A549 (cell line): ENCODE measurements at regions not wholly inside any gene's neighbourhood (a gene's known extent, or its start where the extent isn't known, plus 50 kb on each side); places are given as distances from the start of the nearest gene placed in this dataset.
A peak's percentile ranks its signal among the peaks of the same experiment; 100 is the strongest.

Experiments used
- ATAC-seq, 2 experiments: fragments of 200-7000 bp in 1 of 2; fragments of >200 bp in 1 of 2; cut with Nextera tagmentation in 1 of 2; cut with Tn5 transposase in 1 of 2; 3 replicates each; pipeline versions ENCODE4 v1.8.0 to v1.9.1; 2018 to 2020; ENCODE audit warnings: mild to moderate bottlenecking in 1 of 2, moderate library complexity in 1 of 2
- CTCF ChIA-PET: fragments of 300-600 bp; sonication (Branson Sonifier 250); formaldehyde crosslinking; extraction: SDS; loops from one replicate; lab custom pipeline; 2021; ENCODE audit warnings: antibody characterized with exemption, inconsistent platforms; lab: Yijun Ruan, JAX
- POLR2A ChIA-PET: fragments of 350-600 bp; formaldehyde crosslinking; extraction: SDS; loops from one replicate; lab custom pipeline; 2021; ENCODE audit warnings: antibody characterized with exemption, inconsistent platforms; lab: Yijun Ruan, JAX
- DNase-seq, 2 experiments: peaks; one replicate each; pipeline versions ENCODE4 v3.0.0 to v3.0.0-alpha.2; 2011 to 2016; ENCODE audit warnings: low read depth in 1 of 2, low spot score in 1 of 2
- FAIRE-seq: peaks from 2 replicates; lab custom pipeline; 2011; peaks lifted over from hg19 to GRCh38; lab: Jason Lieb, UNC
- H3K27ac ChIP-seq, 2 experiments: fragments of >200 bp; sonication (Bioruptor Twin); formaldehyde crosslinking; 3 replicates each; pipeline ENCODE4 v1.5.1; 2016 to 2017
- H3K4me1 ChIP-seq: fragments of >200 bp; sonication (Bioruptor Twin); formaldehyde crosslinking; 3 replicates; pipeline ENCODE4 v1.6.1; 2016
- H3K4me2 ChIP-seq: fragments of >200 bp; sonication (Bioruptor Twin); formaldehyde crosslinking; 3 replicates; pipeline ENCODE4 v1.6.1; 2016
- H3K4me3 ChIP-seq: fragments of >200 bp; sonication (Bioruptor Twin); formaldehyde crosslinking; 3 replicates; pipeline ENCODE4 v1.5.1; 2016
- H3K9me3 ChIP-seq: fragments of >200 bp; sonication (Bioruptor Twin); formaldehyde crosslinking; 3 replicates; pipeline ENCODE4 v1.6.1; 2016
- ATOH8 ChIP-seq: fragments of 250-450 bp; sonication (Bioruptor Pico); IDR thresholded peaks from 2 replicates; pipeline ENCODE4 v1.5.0; 2020; ENCODE audit warnings: low read depth, mild to moderate bottlenecking, moderate library complexity
- BHLHE40 ChIP-seq: IDR thresholded peaks from 2 replicates; pipeline ENCODE4 v1.6.1; 2012; ENCODE audit warnings: low read depth, low read length, inconsistent platforms
- CBX2 ChIP-seq: fragments of 200-600 bp; sonication (generic); IDR thresholded peaks from 2 replicates; pipeline ENCODE4 v1.6.1; 2016; ENCODE audit warnings: low read depth, mild to moderate bottlenecking, borderline replicate concordance
- EHF ChIP-seq: fragments of 250-450 bp; sonication (Bioruptor Pico); IDR thresholded peaks from 2 replicates; pipeline ENCODE4 v1.5.0; 2020; ENCODE audit warnings: mild to moderate bottlenecking
- EHMT2 ChIP-seq: fragments of 200-600 bp; sonication (generic); IDR thresholded peaks from 2 replicates; pipeline ENCODE4 v1.6.1; 2016; ENCODE audit warnings: antibody characterized with exemption, low read depth, mild to moderate bottlenecking, moderate library complexity
- EP300 ChIP-seq, 2 experiments: fragments of >200 bp; sonication (Bioruptor Twin); formaldehyde crosslinking; IDR thresholded peaks; 2 replicates in 1 of 2; 3 replicates in 1 of 2; pipeline ENCODE4 v1.6.1; 2016 to 2017
- ESRRA ChIP-seq: fragments of 150-350 bp; IDR thresholded peaks from 2 replicates; pipeline ENCODE4 v1.6.1; 2014; ENCODE audit warnings: mild to moderate bottlenecking, low read length, borderline replicate concordance
- FOSB ChIP-seq: fragments of 250-450 bp; sonication (Bioruptor Pico); IDR thresholded peaks from 2 replicates; pipeline ENCODE4 v1.5.0; 2020; ENCODE audit warnings: mild to moderate bottlenecking, moderate library complexity
- FOXS1 ChIP-seq: fragments of 250-450 bp; sonication (Bioruptor Pico); IDR thresholded peaks from 2 replicates; pipeline ENCODE4 v1.5.0; 2020; ENCODE audit warnings: mild to moderate bottlenecking, moderate library complexity
- HMGXB4 ChIP-seq: fragments of 250-450 bp; sonication (Bioruptor Pico); IDR thresholded peaks from 2 replicates; pipeline ENCODE4 v1.5.0; 2021; ENCODE audit warnings: mild to moderate bottlenecking, moderate library complexity, borderline replicate concordance
- JUN ChIP-seq, 2 experiments: fragments of >200 bp; sonication (Bioruptor Twin); formaldehyde crosslinking; IDR thresholded peaks; 2 replicates in 1 of 2; 3 replicates in 1 of 2; pipeline ENCODE4 v1.6.1; 2016 to 2017
- MAX ChIP-seq: IDR thresholded peaks from 2 replicates; pipeline ENCODE4 v1.6.1; 2012
- NFE2L2 ChIP-seq: fragments of 150-350 bp; conservative IDR thresholded peaks from 2 replicates; pipeline ENCODE4 v1.6.1; 2014; ENCODE audit warnings: low read length
- NR3C1 ChIP-seq: fragments of >200 bp; sonication (Bioruptor Twin); formaldehyde crosslinking; IDR thresholded peaks from 3 replicates; pipeline ENCODE4 v1.6.1; 2017
- PBX3 ChIP-seq: IDR thresholded peaks from 2 replicates; pipeline ENCODE4 v1.6.1; 2012
- POLR2A ChIP-seq: IDR thresholded peaks from 2 replicates; pipeline ENCODE4 v1.6.1; 2012; ENCODE audit warnings: mild to moderate bottlenecking, low read length
- POLR2AphosphoS2 ChIP-seq: conservative IDR thresholded peaks from 2 replicates; pipeline ENCODE4 v1.6.1; 2012; ENCODE audit warnings: low read length, improper control_type of control experiment, inconsistent platforms
- RCOR1 ChIP-seq: fragments of 150-350 bp; IDR thresholded peaks from 2 replicates; pipeline ENCODE4 v1.6.1; 2014; ENCODE audit warnings: antibody characterized with exemption, low read length, low read depth
- ZC3H11A ChIP-seq: fragments of 450-650 bp; IDR thresholded peaks from 2 replicates; pipeline ENCODE4 v1.6.1; 2014; ENCODE audit warnings: antibody characterized with exemption, mild to moderate bottlenecking
- ZFP36 ChIP-seq: fragments of 450-650 bp; IDR thresholded peaks from 2 replicates; pipeline ENCODE4 v1.6.1; 2014; ENCODE audit warnings: borderline replicate concordance; ENCODE audit not compliant: partially characterized antibody
- ZNF302 ChIP-seq: fragments of 250-450 bp; sonication (Bioruptor Pico); IDR thresholded peaks from 2 replicates; pipeline ENCODE4 v1.9.0; 2021; ENCODE audit warnings: inconsistent platforms, mild to moderate bottlenecking, moderate library complexity
- WGBS: methylation state at CpG from one replicate; pipeline ENCODE4 v1.1.6; 2017; ENCODE audit errors: missing lambda C conversion rate; 5-methylcytosine and 5-hydroxymethylcytosine counted together
- small RNA-seq, 6 experiments: library from RNA; depleted of rRNA; stranded (forward); fragments of <200 nt; gene quantifications; one replicate each; pipeline ENCODE3, GENCODE V24; 2012

GRCh38 chrX:76064825-76065224, 108.0 kb upstream of the PBDC1 start:
- TF ChIP-seq JUN (IDR thresholded peaks at IDR 0.05) (no peak), PBX3 (no peak), ESRRA (no peak)
- TF ChIP-seq, all 56 proteins: peak for 0
- no peak for ATAC-seq
- 0% methylated on average over 1 of the region's 1 CpG for WGBS
- FAIRE-seq, result peak; percentile 98
- no peaks in the 10 kb centered on the region for H3K9me3 ChIP-seq
- H3K27ac ChIP-seq, result no peak overlapping the region
- no peak for DNase-seq
- CTCF ChIA-PET, result no interaction called here
- H3K4me1 ChIP-seq, result no peaks in the 10 kb centered on the region
- POLR2A ChIA-PET, result no interaction called here
- H3K4me3 ChIP-seq, result no peak overlapping the region
- H3K4me2 ChIP-seq, result no peak overlapping the region

- no peak for ATAC-seq
- no peak for DNase-seq
- no peak for TF ChIP-seq EHMT2
- TF ChIP-seq HMGXB4 (CRISPR knock-in tag), result no peak
- no peak for TF ChIP-seq ZNF302
- no peak for TF ChIP-seq FOXS1 (CRISPR knock-in tag)
- no peak for TF ChIP-seq EHF (CRISPR knock-in tag)
- no peak for TF ChIP-seq EP300 (IDR thresholded peaks at IDR 0.05)
- no peak for TF ChIP-seq FOSB (CRISPR knock-in tag)
- no peak for TF ChIP-seq CBX2
- TF ChIP-seq BHLHE40, result no peak
- TF ChIP-seq POLR2AphosphoS2, result no peak
- TF ChIP-seq NR3C1, result no peak
- TF ChIP-seq RCOR1, result no peak
- TF ChIP-seq POLR2A, result no peak
- no peak for TF ChIP-seq ZFP36
- TF ChIP-seq, all 56 proteins: peak for 0
Measured at GRCh38 chrX:76076124-76076523, 96.7 kb upstream of the PBDC1 start.

GRCh38 chrX:76109654-76110053, 63.2 kb upstream of the PBDC1 start:
- ATAC-seq (no peak), DNase-seq (no peak), FAIRE-seq (no peak)
- ChIA-PET CTCF (no interaction called here), POLR2A (no interaction called here)
- H3K27ac ChIP-seq, result no peak overlapping the region
- TF ChIP-seq ZC3H11A (no peak), HMGXB4 (CRISPR knock-in tag) (no peak), ZNF302 (no peak), NFE2L2 (no peak), ATOH8 (no peak), POLR2A (no peak), MAX (no peak)
- WGBS, result 7% methylated on average over 3 of the region's 4 CpGs
- no peaks in the 10 kb centered on the region for H3K9me3 ChIP-seq
- H3K4me1 ChIP-seq, result no peaks in the 10 kb centered on the region
- H3K4me3 ChIP-seq, result no peak overlapping the region
- H3K4me2 ChIP-seq, result no peak overlapping the region

More at GRCh38 chrX:76076124-76076523, 96.7 kb upstream of the PBDC1 start:
- no peaks in the 10 kb centered on the region for H3K4me1 ChIP-seq
- H3K4me2 ChIP-seq, result no peak overlapping the region
- no peaks in the 10 kb centered on the region for H3K9me3 ChIP-seq
- ChIA-PET POLR2A (no interaction called here), CTCF (no interaction called here)
- no peak overlapping the region for H3K4me3 ChIP-seq
- H3K27ac ChIP-seq, result no peak overlapping the region
- FAIRE-seq, result no peak

Small RNA genes in the stretch of these regions (small RNA-seq; reads per million reads assigned to genes)
- gene AL451105.1, result 0 reads per million in 6 experiments
